Hematopoietic multipotent progenitor cell treated with erythropoietin and hydrocortisone succinate and interleukin-3 and kit ligand, for 4 days (in vitro differentiated cells): ENCODE measurements at regions not wholly inside any gene's neighbourhood (a gene's known extent, or its start where the extent isn't known, plus 50 kb on each side); places are given as distances from the start of the nearest gene placed in this dataset.

Experiments
- DNase-seq: peaks from one replicate; pipeline ENCODE4 v3.0.0-alpha.2; 2015

- DNase-seq, result no peak
Measured at GRCh38 chr11:69545976-69546617, 64.6 kb downstream of the LINC01488 start.

- DNase-seq, result no peak
Measured at GRCh38 chr11:69546735-69547370, 65.4 kb downstream of the LINC01488 start.

- DNase-seq, result no peak
Measured at GRCh38 chr11:69550846-69551245, 69.4 kb downstream of the LINC01488 start.

- DNase-seq, result no peak
Measured at GRCh38 chr11:69551963-69552362, 70.5 kb downstream of the LINC01488 start.

GRCh38 chr11:69552951-69553350, 71.5 kb downstream of the LINC01488 start:
- no peak for DNase-seq

GRCh38 chr11:69553416-69554357, 72.2 kb downstream of the LINC01488 start:
- DNase-seq, result no peak

- no peak for DNase-seq
Measured at GRCh38 chr11:69554849-69555248, 73.4 kb downstream of the LINC01488 start.

GRCh38 chr11:69557266-69557665, 75.8 kb downstream of the LINC01488 start:
- DNase-seq, result no peak

GRCh38 chr11:69558519-69558941, 77.1 kb downstream of the LINC01488 start:
- DNase-seq, result no peak

GRCh38 chr11:69559181-69559580, 77.7 kb downstream of the LINC01488 start:
- no peak for DNase-seq

GRCh38 chr11:69560141-69560790, 78.8 kb downstream of the LINC01488 start:
- DNase-seq, result no peak

GRCh38 chr11:69562302-69562701, 78.7 kb upstream of the CCND1 start:
- DNase-seq, result no peak

GRCh38 chr11:69562816-69563215, 78.1 kb upstream of the CCND1 start:
- DNase-seq, result no peak

- no peak for DNase-seq
Measured at GRCh38 chr11:69563306-69563705, 77.7 kb upstream of the CCND1 start.

GRCh38 chr11:69563946-69564775, 76.8 kb upstream of the CCND1 start:
- DNase-seq, result no peak

GRCh38 chr11:69566001-69566400, 75.0 kb upstream of the CCND1 start:
- no peak for DNase-seq

GRCh38 chr11:69567951-69568808, 72.8 kb upstream of the CCND1 start:
- no peak for DNase-seq

GRCh38 chr11:69568809-69569097, 72.2 kb upstream of the CCND1 start:
- no peak for DNase-seq

GRCh38 chr11:69569306-69570200, 71.4 kb upstream of the CCND1 start:
- no peak for DNase-seq

GRCh38 chr11:69572233-69572860, 68.6 kb upstream of the CCND1 start:
- no peak for DNase-seq
